ENCODE measurements at regions not wholly inside any gene's neighbourhood (a gene's known extent, or its start where the extent isn't known, plus 50 kb on each side); places are given as distances from the start of the nearest gene placed in this dataset.

- no peak overlapping the region for H3K4me3 ChIP-seq (ENCODE audit: low read depth, low read length)
Measured at GRCh38 chr2:3071685-3072263, 305.8 kb downstream of the EIPR1 start.

GRCh38 chr2:3066831-3067230 lies 310.8 kb downstream of the EIPR1 start:
- no peak overlapping the region for H3K4me3 ChIP-seq (ENCODE audit: low read depth, low read length)

GRCh38 chr2:3065928-3066327 lies 311.7 kb downstream of the EIPR1 start:
- H3K4me3 ChIP-seq (ENCODE audit: low read depth, low read length), result no peak overlapping the region

- no peak overlapping the region for H3K4me3 ChIP-seq (ENCODE audit: low read depth, low read length)
Measured at GRCh38 chr2:3062476-3063260, 314.9 kb downstream of the EIPR1 start.

GRCh38 chr2:3060049-3060448 lies 317.6 kb downstream of the EIPR1 start:
- H3K4me3 ChIP-seq (ENCODE audit: low read depth, low read length), result no peak overlapping the region

- H3K4me3 ChIP-seq (ENCODE audit: low read depth, low read length), result no peak overlapping the region
Measured at GRCh38 chr2:3059141-3059925, 318.3 kb downstream of the EIPR1 start.

GRCh38 chr2:3054066-3054465 lies 323.6 kb downstream of the EIPR1 start:
- no peak overlapping the region for H3K4me3 ChIP-seq (ENCODE audit: low read depth, low read length)

- H3K4me3 ChIP-seq (ENCODE audit: low read depth, low read length), result no peak overlapping the region
Measured at GRCh38 chr2:3051266-3051665, 326.4 kb downstream of the EIPR1 start.

GRCh38 chr2:3046170-3046865 lies 331.3 kb downstream of the EIPR1 start:
- no peak overlapping the region for H3K4me3 ChIP-seq (ENCODE audit: low read depth, low read length)

GRCh38 chr2:3045318-3045921 lies 332.2 kb downstream of the EIPR1 start:
- H3K4me3 ChIP-seq (ENCODE audit: low read depth, low read length), result no peak overlapping the region

GRCh38 chr2:3044587-3045317 lies 332.9 kb downstream of the EIPR1 start:
- no peak overlapping the region for H3K4me3 ChIP-seq (ENCODE audit: low read depth, low read length)

- H3K4me3 ChIP-seq (ENCODE audit: low read depth, low read length), result no peak overlapping the region
Measured at GRCh38 chr2:3043726-3044125, 333.9 kb downstream of the EIPR1 start.

- no peak overlapping the region for H3K4me3 ChIP-seq (ENCODE audit: low read depth, low read length)
Measured at GRCh38 chr2:3042601-3043585, 334.7 kb downstream of the EIPR1 start.

- no peak overlapping the region for H3K4me3 ChIP-seq (ENCODE audit: low read depth, low read length)
Measured at GRCh38 chr2:3041841-3042600, 335.6 kb downstream of the EIPR1 start.

GRCh38 chr2:3041246-3041645 lies 336.4 kb downstream of the EIPR1 start:
- H3K4me3 ChIP-seq (ENCODE audit: low read depth, low read length), result no peak overlapping the region

GRCh38 chr2:3040496-3041140 lies 337.0 kb downstream of the EIPR1 start:
- no peak overlapping the region for H3K4me3 ChIP-seq (ENCODE audit: low read depth, low read length)

- no peak overlapping the region for H3K4me3 ChIP-seq (ENCODE audit: low read depth, low read length)
Measured at GRCh38 chr2:3040066-3040428, 337.6 kb downstream of the EIPR1 start.

Measured in iPS-11a (cell line).